Right lobe of liver (tissue), 6 donors: ENCODE measurements at regions not wholly inside any gene's neighbourhood (a gene's known extent, or its start where the extent isn't known, plus 50 kb on each side); places are given as distances from the start of the nearest gene placed in this dataset.

ENCODE experiments used
- ATAC-seq, 4 donors: fragments of 200-7000 bp; cut with Tn5 transposase; one replicate each; pipeline ENCODE4 v1.9.1; 2020; ENCODE audit warnings: mild to moderate bottlenecking in 4 of 4, moderate library complexity in 4 of 4
- DNase-seq, 3 donors: peaks; one replicate each; pipeline ENCODE4 v3.0.0-alpha.2; 2020
- H3K27ac ChIP-seq, 3 donors: fragments of 200-600 bp; one replicate each; pipeline ENCODE4 v1.8.0; 2022
- H3K27me3 ChIP-seq, 2 donors: fragments of 200-600 bp; one replicate each; pipeline ENCODE4 v1.8.0; 2022
- H3K36me3 ChIP-seq, 4 donors: fragments of 200-600 bp; sonication (generic) in 1 of 4; one replicate each; pipeline versions ENCODE4 v1.5.1 to v1.8.0; 2017 to 2022; ENCODE audit warnings: control low read depth in 1 of 4
- H3K4me1 ChIP-seq, 4 donors: fragments of 200-600 bp; sonication (generic) in 1 of 4; one replicate each; pipeline versions ENCODE4 v1.5.1 to v1.8.0; 2017 to 2022; ENCODE audit warnings: control low read depth in 1 of 4
- H3K4me3 ChIP-seq, 3 donors: fragments of 200-600 bp; one replicate each; pipeline ENCODE4 v1.8.0; 2022
- H3K9me3 ChIP-seq, 4 donors: fragments of 200-600 bp; sonication (generic) in 1 of 4; one replicate each; pipeline versions ENCODE4 v1.5.1 to v1.8.0; 2017 to 2022; ENCODE audit warnings: control low read depth in 1 of 4
- POLR2A ChIP-seq: fragments of 450-650 bp; IDR thresholded peaks from one replicate; pipeline ENCODE4 v1.6.1; 2017; ENCODE audit warnings: antibody characterized with exemption, mild to moderate bottlenecking
- WGBS: methylation state at CpG from one replicate; pipeline ENCODE4 v1.1.6; 2018; ENCODE audit warnings: low coverage, low lambda C conversion rate; ENCODE audit not compliant: insufficient coverage; ENCODE audit errors: missing lambda C conversion rate; 5-methylcytosine and 5-hydroxymethylcytosine counted together
- intact Hi-C, 2 donors: fragments of 100-400 bp; cut with DNase I; formaldehyde crosslinking; loops; one replicate each; pipeline versions ENCODE4 v1.11.2 to v1.14.1; 2022
- TF ChIP-seq, protein P1 (sequence below), 4 donors: fragments of 200-600 bp in 3 of 4; fragments of 450-650 bp in 1 of 4; IDR thresholded peaks; one replicate each; pipeline versions ENCODE4 v1.5.1 to v1.8.0; 2016 to 2022; ENCODE audit warnings: antibody characterized with exemption in 4 of 4, mild to moderate bottlenecking in 2 of 4
- donor health status: DM: no; HTN: yes; CAD: no.
- donor health status: DM: no; HTN: no; CAD: no.
- donor health status: DM: no; HTN: no; CAD: no.
- donor health status: DM: no; HTN: yes; CAD: no.
- donor health status: DM: no; HTN: yes; CAD: no.

DNA sequence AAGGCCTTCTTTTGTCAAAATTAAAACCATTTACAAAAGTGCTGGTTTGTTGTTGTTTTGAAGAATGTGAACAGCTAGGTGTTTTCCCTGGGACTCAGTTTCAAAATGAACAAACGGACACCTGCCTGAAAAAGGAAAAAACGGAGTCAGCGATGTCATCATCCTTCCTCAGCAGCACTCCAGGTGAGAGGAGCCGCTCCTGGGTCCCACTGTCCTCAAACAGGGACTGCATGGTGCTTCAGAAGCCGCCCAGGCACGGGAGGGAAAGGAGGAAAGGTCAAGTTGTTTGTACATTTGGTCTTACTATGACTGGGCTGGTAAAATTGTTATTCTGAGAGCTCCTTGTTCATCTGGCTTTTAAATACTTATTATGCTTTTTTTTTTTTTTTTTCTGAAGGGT, 69.0 kb upstream of the ZSWIM6 start:
- WGBS: 48% methylated on average over 4 of the region's 6 CpGs
- Histone ChIP-seq H3K27ac (no peak overlapping the region), H3K9me3 (no peaks in the 10 kb centered on the region), H3K27me3 (peaks cover 0 to 4% of the 10 kb centered on the region in 2 donors), H3K36me3 (no peaks in the 10 kb centered on the region), H3K4me1 (no peaks in the 10 kb centered on the region), H3K4me3 (no peak overlapping the region)
- TF ChIP-seq, protein P1, sequence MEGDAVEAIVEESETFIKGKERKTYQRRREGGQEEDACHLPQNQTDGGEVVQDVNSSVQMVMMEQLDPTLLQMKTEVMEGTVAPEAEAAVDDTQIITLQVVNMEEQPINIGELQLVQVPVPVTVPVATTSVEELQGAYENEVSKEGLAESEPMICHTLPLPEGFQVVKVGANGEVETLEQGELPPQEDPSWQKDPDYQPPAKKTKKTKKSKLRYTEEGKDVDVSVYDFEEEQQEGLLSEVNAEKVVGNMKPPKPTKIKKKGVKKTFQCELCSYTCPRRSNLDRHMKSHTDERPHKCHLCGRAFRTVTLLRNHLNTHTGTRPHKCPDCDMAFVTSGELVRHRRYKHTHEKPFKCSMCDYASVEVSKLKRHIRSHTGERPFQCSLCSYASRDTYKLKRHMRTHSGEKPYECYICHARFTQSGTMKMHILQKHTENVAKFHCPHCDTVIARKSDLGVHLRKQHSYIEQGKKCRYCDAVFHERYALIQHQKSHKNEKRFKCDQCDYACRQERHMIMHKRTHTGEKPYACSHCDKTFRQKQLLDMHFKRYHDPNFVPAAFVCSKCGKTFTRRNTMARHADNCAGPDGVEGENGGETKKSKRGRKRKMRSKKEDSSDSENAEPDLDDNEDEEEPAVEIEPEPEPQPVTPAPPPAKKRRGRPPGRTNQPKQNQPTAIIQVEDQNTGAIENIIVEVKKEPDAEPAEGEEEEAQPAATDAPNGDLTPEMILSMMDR (IDR thresholded peaks at IDR 0.05): no peak
- TF ChIP-seq POLR2A: no peak
- DNase-seq (no peak), ATAC-seq (no peak)
- intact Hi-C loops: no loop called here

DNA sequence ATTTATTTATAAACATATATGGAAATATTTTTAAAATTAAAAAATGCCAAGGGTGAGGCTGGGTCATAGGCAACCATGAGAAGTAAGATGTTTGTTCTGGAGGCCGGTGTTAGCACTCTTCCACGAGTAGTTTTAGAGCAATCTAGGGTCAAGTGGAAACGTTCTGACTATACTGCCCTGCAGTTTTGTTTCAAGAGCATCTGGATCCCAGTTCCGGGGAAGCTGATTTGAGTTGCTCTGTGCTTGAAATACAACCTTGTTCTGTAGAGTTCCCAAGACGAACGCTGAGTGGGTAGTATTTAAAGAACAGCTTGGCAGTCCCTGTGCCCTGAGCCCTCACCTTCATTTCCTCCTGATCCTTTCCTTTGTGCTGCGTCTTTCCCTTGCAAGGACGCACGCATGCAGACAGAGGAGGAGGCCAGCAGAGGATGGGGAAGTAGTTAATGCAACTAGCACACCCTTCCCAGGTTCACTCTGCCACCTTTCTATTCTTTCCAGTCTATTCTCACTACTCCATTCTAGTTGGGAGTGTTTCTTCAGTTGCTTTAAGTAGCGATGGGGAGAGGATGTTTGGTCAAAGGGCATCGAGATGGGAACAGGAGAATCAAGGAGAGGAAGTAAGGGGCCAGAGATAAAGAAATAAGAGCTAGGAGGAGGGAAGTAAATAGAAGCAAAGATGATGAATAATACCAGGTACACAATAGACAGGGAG, 68.3 kb upstream of the ZSWIM6 start:
- DNase-seq: no peak
- H3K36me3 ChIP-seq: no peaks in the 10 kb centered on the region
- ATAC-seq: peak in 2 of 4 donors; percentile 21 to 26
- TF ChIP-seq, protein P1 (IDR thresholded peaks at IDR 0.05): no peak
- TF ChIP-seq POLR2A: no peak
- WGBS: 29% methylated on average over 8 of the region's 11 CpGs
- intact Hi-C loops: no loop called here
- H3K4me3 ChIP-seq: no peak overlapping the region
- no peaks in the 10 kb centered on the region for H3K9me3 ChIP-seq
- peaks cover 0 to 6% of the 10 kb centered on the region in 2 donors for H3K27me3 ChIP-seq
- H3K27ac ChIP-seq: no peak overlapping the region
- no peaks in the 10 kb centered on the region for H3K4me1 ChIP-seq

DNA sequence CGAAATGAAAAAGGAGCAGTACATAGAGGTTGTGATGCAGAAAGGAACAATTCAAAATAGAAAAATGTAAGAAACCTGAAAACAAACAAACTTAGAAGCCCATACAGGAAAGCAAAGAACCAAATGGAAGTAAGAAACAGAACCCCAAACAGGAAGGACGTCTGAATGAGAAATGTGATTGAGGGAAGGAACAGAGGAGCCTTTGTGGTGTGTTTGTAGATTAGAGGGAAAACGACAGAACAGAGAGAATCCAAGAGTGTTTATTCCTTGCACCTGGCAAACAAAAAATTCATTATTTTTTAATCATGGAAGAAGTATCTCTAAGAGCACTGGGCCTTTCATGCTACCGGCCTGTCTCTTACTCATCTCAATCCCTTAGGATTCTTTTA, 67.8 kb upstream of the ZSWIM6 start:
- TF ChIP-seq, protein P1 (IDR thresholded peaks at IDR 0.05): no peak
- TF ChIP-seq POLR2A: no peak
- intact Hi-C loops: no loop called here
- no peak for ATAC-seq
- Histone ChIP-seq H3K27ac (no peak overlapping the region), H3K36me3 (no peaks in the 10 kb centered on the region), H3K9me3 (no peaks in the 10 kb centered on the region), H3K4me3 (no peak overlapping the region), H3K4me1 (no peaks in the 10 kb centered on the region), H3K27me3 (peaks cover 0 to 6% of the 10 kb centered on the region in 2 donors)
- DNase-seq: no peak
- 43% methylated on average over 4 of the region's 4 CpGs for WGBS

DNA sequence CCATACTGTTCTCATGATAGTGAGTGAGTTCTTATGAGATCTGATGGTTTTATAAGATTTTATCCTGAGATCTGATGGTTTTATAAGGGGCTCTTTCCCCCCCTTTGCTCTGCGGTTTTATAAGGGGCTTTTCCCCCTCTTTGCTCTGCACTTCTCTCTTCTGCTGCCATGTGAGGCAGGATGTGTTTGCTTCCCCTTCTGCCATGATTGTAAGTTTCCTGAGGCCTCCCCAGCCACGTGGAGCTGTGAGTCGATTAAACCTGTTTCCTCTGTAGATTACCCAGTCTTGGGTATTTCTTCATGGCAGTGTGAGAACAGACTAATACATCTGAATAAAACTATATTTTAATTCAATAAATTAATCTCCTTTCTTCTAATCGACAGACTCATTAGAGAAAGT, 64.9 kb upstream of the ZSWIM6 start:
- H3K4me3 ChIP-seq: no peak overlapping the region
- H3K36me3 ChIP-seq: no peaks in the 10 kb centered on the region
- intact Hi-C loops: no loop called here
- DNase-seq: no peak
- WGBS: 41% methylated on average over 4 of the region's 4 CpGs
- no peaks in the 10 kb centered on the region for H3K4me1 ChIP-seq
- H3K27me3 ChIP-seq: peaks cover 0 to 6% of the 10 kb centered on the region in 2 donors
- ATAC-seq: no peak
- TF ChIP-seq, protein P1 (IDR thresholded peaks at IDR 0.05): no peak
- TF ChIP-seq POLR2A: no peak
- H3K9me3 ChIP-seq: no peaks in the 10 kb centered on the region
- no peak overlapping the region for H3K27ac ChIP-seq
